Body of pancreas (tissue), 4 donors: ENCODE measurements at regions not wholly inside any gene's neighbourhood (a gene's known extent, or its start where the extent isn't known, plus 50 kb on each side); places are given as distances from the start of the nearest gene placed in this dataset.

Source experiments
- POLR2A ChIP-seq, 3 donors: fragments of 450-650 bp; IDR thresholded peaks; one replicate each; pipeline ENCODE4 v1.6.1; 2016; ENCODE audit warnings: antibody characterized with exemption in 3 of 3, mild to moderate bottlenecking in 2 of 3
- TF ChIP-seq, protein P1 (sequence below), 7 experiments: fragments of 450-650 bp in 4 of 7; fragments of 200-600 bp in 3 of 7; sonication (generic) in 3 of 7; IDR thresholded peaks; one replicate each; pipeline ENCODE4 v1.5.1; 2016 to 2019; ENCODE audit warnings: antibody characterized with exemption in 7 of 7

DNA sequence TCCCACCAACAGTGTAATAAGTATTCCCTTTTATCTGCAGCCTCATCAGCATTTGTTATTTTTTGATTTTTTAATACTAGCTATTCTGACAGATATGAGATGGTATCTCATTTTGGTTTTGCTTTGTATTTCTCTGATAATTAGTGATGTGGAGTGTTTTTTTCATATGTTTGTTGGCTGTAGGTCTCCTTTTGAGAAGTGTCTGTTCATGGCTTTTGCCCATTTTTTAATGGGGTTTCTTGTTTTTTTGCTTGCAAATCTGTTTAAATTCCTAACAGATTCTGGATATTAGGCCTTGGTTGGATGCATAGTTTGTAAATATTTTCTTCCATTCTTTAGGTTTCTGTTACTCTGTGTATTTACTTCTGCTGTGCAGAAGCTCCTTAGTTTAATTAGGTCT, 445.4 kb upstream of the DAB2 start:
- TF ChIP-seq POLR2A (IDR thresholded peaks at IDR 0.05), result no peak
- TF ChIP-seq, protein P1, sequence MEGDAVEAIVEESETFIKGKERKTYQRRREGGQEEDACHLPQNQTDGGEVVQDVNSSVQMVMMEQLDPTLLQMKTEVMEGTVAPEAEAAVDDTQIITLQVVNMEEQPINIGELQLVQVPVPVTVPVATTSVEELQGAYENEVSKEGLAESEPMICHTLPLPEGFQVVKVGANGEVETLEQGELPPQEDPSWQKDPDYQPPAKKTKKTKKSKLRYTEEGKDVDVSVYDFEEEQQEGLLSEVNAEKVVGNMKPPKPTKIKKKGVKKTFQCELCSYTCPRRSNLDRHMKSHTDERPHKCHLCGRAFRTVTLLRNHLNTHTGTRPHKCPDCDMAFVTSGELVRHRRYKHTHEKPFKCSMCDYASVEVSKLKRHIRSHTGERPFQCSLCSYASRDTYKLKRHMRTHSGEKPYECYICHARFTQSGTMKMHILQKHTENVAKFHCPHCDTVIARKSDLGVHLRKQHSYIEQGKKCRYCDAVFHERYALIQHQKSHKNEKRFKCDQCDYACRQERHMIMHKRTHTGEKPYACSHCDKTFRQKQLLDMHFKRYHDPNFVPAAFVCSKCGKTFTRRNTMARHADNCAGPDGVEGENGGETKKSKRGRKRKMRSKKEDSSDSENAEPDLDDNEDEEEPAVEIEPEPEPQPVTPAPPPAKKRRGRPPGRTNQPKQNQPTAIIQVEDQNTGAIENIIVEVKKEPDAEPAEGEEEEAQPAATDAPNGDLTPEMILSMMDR (IDR thresholded peaks at IDR 0.05), result no peak
